ENCODE measurements at regions not wholly inside any gene's neighbourhood (a gene's known extent, or its start where the extent isn't known, plus 50 kb on each side); places are given as distances from the start of the nearest gene placed in this dataset.

GRCh38 chr2:180450841-180451240 lies 443.7 kb upstream of the CWC22 start:
- Histone ChIP-seq H3K27ac (ENCODE audit: insufficient read depth, low read length) (no peak overlapping the region), H3K9ac (ENCODE audit: low read depth, low read length) (no peak overlapping the region), H3K27me3 (ENCODE audit: control insufficient read depth, insufficient read depth, low read length) (no peaks in the 10 kb centered on the region), H3K23ac (ENCODE audit: low read depth, low read length) (no peak overlapping the region), H3K4me2 (ENCODE audit: low read depth, low read length) (no peak overlapping the region), H3K4me3 (ENCODE audit: insufficient read depth, low read depth, low read length) (no peak overlapping the region), H3K79me1 (ENCODE audit: low read depth in 1 of 2, low read length in 2 of 2) (no peaks in the 10 kb centered on the region), H3K14ac (replicated peaks; ENCODE audit: low read depth, low read length) (no peak overlapping the region), H4K8ac (ENCODE audit: low read depth in 2 of 2, low read length in 2 of 2) (no peak overlapping the region), H3K18ac (ENCODE audit: low read depth, low read length) (no peak overlapping the region), H3K4ac (ENCODE audit: low read depth, low read length) (no peak overlapping the region), H2AK5ac (ENCODE audit: low read depth, low read length) (no peak overlapping the region), H3K9me1 (ENCODE audit: insufficient read depth, low read length) (no peaks in the 10 kb centered on the region), H3K9me3 (ENCODE audit: control insufficient read depth, insufficient read depth, low read length) (no peaks in the 10 kb centered on the region), H2AK9ac (replicated peaks; ENCODE audit: low read depth, low read length, poor library complexity) (no peak overlapping the region), H4K5ac (ENCODE audit: low read depth, low read length) (no peak overlapping the region), H2BK120ac (ENCODE audit: low read depth, low read length) (no peak overlapping the region), H2AFZ (replicated peaks; ENCODE audit: low read length, poor library complexity) (no peak overlapping the region), H4K20me1 (ENCODE audit: insufficient read depth, low read length) (no peaks in the 10 kb centered on the region), H2BK20ac (ENCODE audit: low read depth, low read length) (no peak overlapping the region), H3K4me1 (ENCODE audit: control insufficient read depth, insufficient read depth, low read length) (no peaks in the 10 kb centered on the region), H2BK15ac (ENCODE audit: low read depth, low read length) (no peak overlapping the region), H4K91ac (ENCODE audit: insufficient read depth, low read depth, low read length) (no peak overlapping the region), H3K36me3 (ENCODE audit: control insufficient read depth, insufficient read depth, low read length) (no peaks in the 10 kb centered on the region), H3K56ac (ENCODE audit: extremely low read depth, insufficient read depth, low read length) (no peak overlapping the region), H2BK5ac (ENCODE audit: low read depth, low read length, poor library complexity, severe bottlenecking) (no peak overlapping the region)
- TF ChIP-seq RCOR1 (IDR thresholded peaks at IDR 0.05; ENCODE audit: insufficient replicate concordance, low read length) = no peak
- TF ChIP-seq CHD1 (IDR thresholded peaks at IDR 0.05; ENCODE audit: low read depth, low read length) = no peak
- TF ChIP-seq ELK1 (IDR thresholded peaks at IDR 0.05; ENCODE audit: borderline replicate concordance, low read depth, low read length) = no peak
- no peak for TF ChIP-seq NFE2L2 (IDR thresholded peaks at IDR 0.05; ENCODE audit: low read depth, low read length)
- no peak for TF ChIP-seq RAD21 (IDR thresholded peaks at IDR 0.05; ENCODE audit: low read length)
- no peak for TF ChIP-seq USF2 (IDR thresholded peaks at IDR 0.05; ENCODE audit: low read depth, low read length)
- no peak for TF ChIP-seq FOS (IDR thresholded peaks at IDR 0.05; ENCODE audit: low read depth, low read length)
- no peak for TF ChIP-seq RFX5 (IDR thresholded peaks at IDR 0.05; ENCODE audit: low read depth, low read length)
- TF ChIP-seq SMC3 (IDR thresholded peaks at IDR 0.05; ENCODE audit: low read depth, low read length) = no peak
- no peak for TF ChIP-seq MAZ (IDR thresholded peaks at IDR 0.05; ENCODE audit: borderline replicate concordance, low read depth, low read length)
- TF ChIP-seq BHLHE40 (IDR thresholded peaks at IDR 0.05; ENCODE audit: low read depth, low read length) = no peak
- TF ChIP-seq CEBPB (IDR thresholded peaks at IDR 0.05; ENCODE audit: low read depth, low read length) = no peak
- TF ChIP-seq MXI1 (IDR thresholded peaks at IDR 0.05; ENCODE audit: borderline replicate concordance, low read depth, low read length) = no peak
- no peak for TF ChIP-seq CTCF (conservative IDR thresholded peaks at IDR 0.05; ENCODE audit: low read depth, low read length)
- TF ChIP-seq MAFK (IDR thresholded peaks at IDR 0.05; ENCODE audit: low read depth, low read length) = no peak
- TF ChIP-seq POLR2A (IDR thresholded peaks at IDR 0.05; ENCODE audit: low read depth, low read length) = no peak
- ChIA-PET POLR2A (ENCODE audit: unreplicated experiment) (no interaction called here), CTCF (interaction anchor here (0.6 kb wide), 1 partner anchor 92 kb away, joined by 3 read pairs; no protein-coding TSS in a partner anchor)
- no TSS peak for BruUV-seq (replicated peaks)
- intact Hi-C loops (cut with micrococcal nuclease) (no loop called here), in situ Hi-C loops (cut with MboI; ENCODE audit: low sequenced_read_pairs) (no loop called here), dilution Hi-C loops (cut with HindIII; ENCODE audit: low sequenced_read_pairs, unreplicated experiment) (no loop called here)
- ATAC-seq (ENCODE audit: low read depth) = no peak
- DNase-seq = no peak
